Lower lobe of right lung (tissue), 2 donors: ENCODE measurements at regions not wholly inside any gene's neighbourhood (a gene's known extent, or its start where the extent isn't known, plus 50 kb on each side); places are given as distances from the start of the nearest gene placed in this dataset.

Experiments
- ATAC-seq, 2 donors: fragments of 200-7000 bp; cut with Tn5 transposase; one replicate each; pipeline ENCODE4 v1.9.1; 2020 to 2022; ENCODE audit warnings: mild to moderate bottlenecking in 2 of 2, moderate library complexity in 2 of 2
- DNase-seq: peaks from one replicate; pipeline ENCODE4 v3.0.0-alpha.2; 2020
- H3K27ac ChIP-seq: fragments of 200-600 bp; one replicate; pipeline ENCODE4 v1.8.0; 2022
- H3K27me3 ChIP-seq: fragments of 200-600 bp; one replicate; pipeline ENCODE4 v1.8.0; 2022; ENCODE audit warnings: low read depth
- H3K36me3 ChIP-seq: fragments of 200-600 bp; one replicate; pipeline ENCODE4 v1.8.0; 2022; ENCODE audit warnings: mild to moderate bottlenecking
- H3K4me1 ChIP-seq: fragments of 200-600 bp; one replicate; pipeline ENCODE4 v1.8.0; 2022
- H3K4me3 ChIP-seq: fragments of 200-600 bp; one replicate; pipeline ENCODE4 v1.8.0; 2022; ENCODE audit warnings: mild to moderate bottlenecking
- H3K9me3 ChIP-seq: fragments of 200-600 bp; one replicate; pipeline ENCODE4 v1.8.0; 2022
- CTCF ChIP-seq: fragments of 200-600 bp; IDR thresholded peaks from one replicate; pipeline ENCODE4 v1.8.0; 2022; ENCODE audit warnings: antibody characterized with exemption, mild to moderate bottlenecking
- intact Hi-C: fragments of 100-400 bp; cut with DNase I; formaldehyde crosslinking; loops from one replicate; pipeline ENCODE4 v1.11.0; 2022
- donor health status: DM: no; HTN: yes; CAD: no; lungs with severe emphysema.

GRCh38 chr1:53378061-53378460, 50.2 kb upstream of the LRP8 start:
- H3K9me3 ChIP-seq, result no peaks in the 10 kb centered on the region
- TF ChIP-seq CTCF, result no peak
- H3K4me3 ChIP-seq, result no peak overlapping the region
- no peaks in the 10 kb centered on the region for H3K27me3 ChIP-seq
- ATAC-seq (no peak), DNase-seq (peak; percentile 24)
- no peaks in the 10 kb centered on the region for H3K4me1 ChIP-seq
- H3K36me3 ChIP-seq, result no peaks in the 10 kb centered on the region
- no peak overlapping the region for H3K27ac ChIP-seq
- intact Hi-C loops, result no loop called here

GRCh38 chr1:53378932-53379661, 51.2 kb upstream of the LRP8 start:
- no peak for TF ChIP-seq CTCF
- peak; percentile 7 for DNase-seq
- no peak for ATAC-seq

GRCh38 chr1:53379662-53380002, 51.8 kb upstream of the LRP8 start:
- DNase-seq, result peak; percentile 6
- Histone ChIP-seq H3K27me3 (no peaks in the 10 kb centered on the region), H3K36me3 (no peaks in the 10 kb centered on the region), H3K9me3 (no peaks in the 10 kb centered on the region), H3K4me3 (no peak overlapping the region), H3K4me1 (no peaks in the 10 kb centered on the region), H3K27ac (no peak overlapping the region)
- no peak for ATAC-seq
- intact Hi-C loops, result no loop called here
- no peak for TF ChIP-seq CTCF

More at GRCh38 chr1:53378932-53379661, 51.2 kb upstream of the LRP8 start:
- Histone ChIP-seq H3K27me3 (no peaks in the 10 kb centered on the region), H3K36me3 (no peaks in the 10 kb centered on the region), H3K27ac (no peak overlapping the region), H3K9me3 (no peaks in the 10 kb centered on the region), H3K4me1 (no peaks in the 10 kb centered on the region), H3K4me3 (no peak overlapping the region)
- intact Hi-C loops, result no loop called here

- intact Hi-C loops, result no loop called here
- no peak for ATAC-seq
- H3K4me1 ChIP-seq, result no peaks in the 10 kb centered on the region
- H3K27ac ChIP-seq, result no peak overlapping the region
- no peaks in the 10 kb centered on the region for H3K27me3 ChIP-seq
- H3K9me3 ChIP-seq, result no peaks in the 10 kb centered on the region
- no peak for TF ChIP-seq CTCF
- peak; percentile 2 for DNase-seq
- H3K4me3 ChIP-seq, result no peak overlapping the region
- H3K36me3 ChIP-seq, result no peaks in the 10 kb centered on the region
These were observed 52.4 kb upstream of the LRP8 start for GRCh38 chr1:53380296-53380695.

GRCh38 chr1:53381790-53382401, 54.0 kb upstream of the LRP8 start:
- TF ChIP-seq CTCF, result no peak
- Histone ChIP-seq H3K27me3 (no peaks in the 10 kb centered on the region), H3K27ac (no peak overlapping the region), H3K36me3 (no peaks in the 10 kb centered on the region), H3K4me1 (no peaks in the 10 kb centered on the region), H3K4me3 (no peak overlapping the region), H3K9me3 (no peaks in the 10 kb centered on the region)
- no peak for ATAC-seq
- intact Hi-C loops, result no loop called here
- DNase-seq, result peak; percentile 4
